Neural progenitor cell (in vitro differentiated cells): ENCODE measurements at regions not wholly inside any gene's neighbourhood (a gene's known extent, or its start where the extent isn't known, plus 50 kb on each side); places are given as distances from the start of the nearest gene placed in this dataset.

Source experiments
- DNase-seq: peaks from one replicate; pipeline ENCODE4 v3.0.0-alpha.2; 2016; ENCODE audit warnings: low spot score
- H2AFZ ChIP-seq: fragments of 200-600 bp; sonication (generic); replicated peaks from 2 replicates; pipeline ENCODE4 v1.6.1; 2016; ENCODE audit warnings: antibody characterized with exemption
- H3F3A ChIP-seq: fragments of 200-600 bp; sonication (generic); 2 replicates; pipeline ENCODE4 v1.6.1; 2016; ENCODE audit warnings: antibody characterized with exemption, low read depth
- H3K27ac ChIP-seq: fragments of 200-600 bp; sonication (generic); 2 replicates; pipeline ENCODE4 v1.5.1; 2016; ENCODE audit warnings: mild to moderate bottlenecking
- H3K27me3 ChIP-seq: fragments of 200-600 bp; sonication (generic); 2 replicates; pipeline ENCODE4 v1.6.1; 2016; ENCODE audit warnings: mild to moderate bottlenecking, moderate library complexity
- H3K36me3 ChIP-seq: fragments of 200-600 bp; sonication (generic); 2 replicates; pipeline ENCODE4 v1.5.1; 2016
- H3K4me1 ChIP-seq: fragments of 200-600 bp; sonication (generic); 2 replicates; pipeline ENCODE4 v1.6.1; 2016; ENCODE audit warnings: mixed run types
- H3K4me2 ChIP-seq: fragments of 200-600 bp; sonication (generic); 2 replicates; pipeline ENCODE4 v1.6.1; 2016
- H3K4me3 ChIP-seq: fragments of 200-600 bp; sonication (generic); 2 replicates; pipeline ENCODE4 v1.5.1; 2016
- H3K79me2 ChIP-seq: fragments of 200-600 bp; sonication (generic); 2 replicates; pipeline ENCODE4 v1.6.1; 2016; ENCODE audit warnings: low read depth
- H3K9ac ChIP-seq: fragments of 200-600 bp; sonication (generic); 2 replicates; pipeline ENCODE4 v1.6.1; 2016
- H3K9me3 ChIP-seq: fragments of 200-600 bp; sonication (generic); 2 replicates; pipeline ENCODE4 v1.5.1; 2016; ENCODE audit warnings: low read depth
- H4K20me1 ChIP-seq: fragments of 200-600 bp; sonication (generic); 2 replicates; pipeline ENCODE4 v1.6.1; 2016; ENCODE audit warnings: low read depth
- H3K27ac Mint-ChIP-seq: 3 replicates; pipeline ENCODE4 v1.8.0; 2021; ENCODE audit warnings: mixed read lengths
- H3K27me3 Mint-ChIP-seq: 2 replicates; pipeline ENCODE4 v1.8.0; 2022; ENCODE audit warnings: low read depth, mild to moderate bottlenecking, inconsistent platforms, moderate library complexity, mixed read lengths; ENCODE audit not compliant: insufficient read depth
- H3K36me3 Mint-ChIP-seq: 3 replicates; pipeline ENCODE4 v1.8.0; 2021; ENCODE audit warnings: mixed read lengths
- H3K4me1 Mint-ChIP-seq: 3 replicates; pipeline ENCODE4 v1.8.0; 2021; ENCODE audit warnings: mixed read lengths
- H3K4me3 Mint-ChIP-seq: 3 replicates; pipeline ENCODE4 v1.8.0; 2021; ENCODE audit warnings: mild to moderate bottlenecking, moderate library complexity, mixed read lengths
- H3K9me3 Mint-ChIP-seq: 3 replicates; pipeline ENCODE4 v1.8.0; 2020; ENCODE audit warnings: mixed read lengths
- EZH2 ChIP-seq: fragments of 200-600 bp; sonication (generic); IDR thresholded peaks from 2 replicates; pipeline ENCODE4 v1.6.1; 2017; ENCODE audit warnings: antibody characterized with exemption, mild to moderate bottlenecking, moderate library complexity
- EZH2phosphoT487 ChIP-seq: fragments of 200-600 bp; sonication (generic); IDR thresholded peaks from 2 replicates; pipeline ENCODE4 v1.6.1; 2017; ENCODE audit warnings: antibody characterized with exemption
- TF ChIP-seq, protein P1 (sequence below): fragments of 200-600 bp; sonication (generic); IDR thresholded peaks from 2 replicates; pipeline ENCODE4 v1.5.1; 2017; ENCODE audit warnings: antibody characterized with exemption, mild to moderate bottlenecking

DNA sequence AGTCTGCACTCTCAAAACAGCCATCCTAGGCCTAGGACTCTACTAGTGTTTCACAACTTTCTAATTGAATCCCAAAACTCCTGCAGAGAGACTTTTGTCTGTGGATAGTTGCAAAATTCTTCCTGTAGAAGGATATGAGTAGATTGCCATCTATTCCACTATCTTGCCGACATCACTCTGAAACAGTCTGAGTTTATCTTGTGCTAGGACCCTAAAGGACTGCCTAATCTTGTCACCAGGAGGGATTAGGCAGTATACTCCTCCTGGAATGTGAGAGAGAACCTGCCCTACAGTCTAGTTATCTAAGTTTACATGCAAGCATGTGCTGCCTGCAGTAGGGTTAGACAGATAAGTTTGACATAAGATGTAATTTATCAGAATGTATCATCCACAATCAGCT, 1646.6 kb upstream of the PCDH7 start:
- TF ChIP-seq, protein P1, sequence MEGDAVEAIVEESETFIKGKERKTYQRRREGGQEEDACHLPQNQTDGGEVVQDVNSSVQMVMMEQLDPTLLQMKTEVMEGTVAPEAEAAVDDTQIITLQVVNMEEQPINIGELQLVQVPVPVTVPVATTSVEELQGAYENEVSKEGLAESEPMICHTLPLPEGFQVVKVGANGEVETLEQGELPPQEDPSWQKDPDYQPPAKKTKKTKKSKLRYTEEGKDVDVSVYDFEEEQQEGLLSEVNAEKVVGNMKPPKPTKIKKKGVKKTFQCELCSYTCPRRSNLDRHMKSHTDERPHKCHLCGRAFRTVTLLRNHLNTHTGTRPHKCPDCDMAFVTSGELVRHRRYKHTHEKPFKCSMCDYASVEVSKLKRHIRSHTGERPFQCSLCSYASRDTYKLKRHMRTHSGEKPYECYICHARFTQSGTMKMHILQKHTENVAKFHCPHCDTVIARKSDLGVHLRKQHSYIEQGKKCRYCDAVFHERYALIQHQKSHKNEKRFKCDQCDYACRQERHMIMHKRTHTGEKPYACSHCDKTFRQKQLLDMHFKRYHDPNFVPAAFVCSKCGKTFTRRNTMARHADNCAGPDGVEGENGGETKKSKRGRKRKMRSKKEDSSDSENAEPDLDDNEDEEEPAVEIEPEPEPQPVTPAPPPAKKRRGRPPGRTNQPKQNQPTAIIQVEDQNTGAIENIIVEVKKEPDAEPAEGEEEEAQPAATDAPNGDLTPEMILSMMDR = no peak
- no peak for TF ChIP-seq EZH2phosphoT487
- no peak for TF ChIP-seq EZH2
- no peaks in the 10 kb centered on the region for H3K4me1 ChIP-seq
- H3K4me2 ChIP-seq = no peak overlapping the region
- H3K9me3 ChIP-seq = no peaks in the 10 kb centered on the region
- no peaks in the 10 kb centered on the region for H3F3A ChIP-seq
- no peaks in the 10 kb centered on the region for H3K27me3 ChIP-seq
- H3K79me2 ChIP-seq = no peaks in the 10 kb centered on the region
- H3K9ac ChIP-seq = no peak overlapping the region
- H3K9me3 Mint-ChIP-seq = peaks cover 33% of the 10 kb centered on the region
- H2AFZ ChIP-seq = no peak overlapping the region
- H3K4me3 ChIP-seq = no peak overlapping the region
- H3K4me1 Mint-ChIP-seq = no peaks in the 10 kb centered on the region
- no peak overlapping the region for H3K27ac Mint-ChIP-seq
- H3K36me3 ChIP-seq = no peaks in the 10 kb centered on the region
- DNase-seq = no peak
- no peak overlapping the region for H3K4me3 Mint-ChIP-seq
- H4K20me1 ChIP-seq = no peaks in the 10 kb centered on the region
- H3K36me3 Mint-ChIP-seq = peaks cover 6% of the 10 kb centered on the region
- peaks cover 2% of the 10 kb centered on the region for H3K27me3 Mint-ChIP-seq
- no peak overlapping the region for H3K27ac ChIP-seq

DNA sequence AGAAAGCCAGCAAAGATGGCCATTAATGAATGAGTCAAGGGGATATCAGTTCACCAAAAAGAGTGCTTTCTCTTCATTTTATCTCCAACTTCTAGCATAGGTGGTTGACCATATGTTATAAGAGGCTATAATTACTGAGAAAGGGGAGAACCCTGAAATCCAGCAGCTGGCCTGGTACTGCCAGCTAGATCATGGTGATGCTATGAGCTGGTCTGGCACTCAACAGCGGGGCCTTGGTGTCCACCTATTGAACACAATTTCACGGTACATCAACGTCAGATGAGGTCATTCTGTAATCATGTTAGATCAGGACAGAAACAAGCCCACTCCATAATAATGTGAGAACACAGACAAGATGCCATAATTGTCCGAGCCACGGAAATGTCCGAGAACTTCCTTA, 1644.8 kb upstream of the PCDH7 start:
- no peak overlapping the region for H2AFZ ChIP-seq

DNA sequence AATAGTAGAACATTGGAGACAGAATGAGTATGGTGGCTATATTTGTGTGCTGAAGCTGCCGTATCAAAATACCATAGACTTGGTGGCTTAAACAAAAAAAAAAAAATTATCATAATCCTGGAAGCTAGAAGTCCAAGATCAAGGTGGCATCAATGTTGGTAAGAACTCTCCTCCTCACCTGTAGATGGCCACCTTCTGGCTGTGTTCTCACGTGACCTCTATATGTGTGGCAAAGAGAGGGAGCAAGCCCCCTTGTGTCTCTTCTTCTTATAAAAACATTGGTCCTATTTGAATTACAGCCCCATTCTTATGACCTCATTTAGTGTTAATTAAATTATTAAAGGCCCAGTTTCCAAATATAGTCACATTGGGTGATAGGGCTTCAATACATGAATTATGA, 1640.9 kb upstream of the PCDH7 start:
- Histone ChIP-seq H3K79me2 (no peaks in the 10 kb centered on the region), H3F3A (no peaks in the 10 kb centered on the region), H3K27me3 (no peaks in the 10 kb centered on the region), H3K9ac (no peak overlapping the region), H3K9me3 (no peaks in the 10 kb centered on the region), H4K20me1 (no peaks in the 10 kb centered on the region), H3K27ac (no peak overlapping the region), H3K36me3 (no peaks in the 10 kb centered on the region), H2AFZ (no peak overlapping the region), H3K4me3 (no peak overlapping the region), H3K4me2 (no peak overlapping the region), H3K4me1 (no peaks in the 10 kb centered on the region)
- Mint-ChIP-seq H3K9me3 (no peaks in the 10 kb centered on the region), H3K4me1 (peaks cover 6% of the 10 kb centered on the region), H3K27me3 (no peaks in the 10 kb centered on the region), H3K27ac (no peak overlapping the region), H3K4me3 (no peak overlapping the region), H3K36me3 (no peaks in the 10 kb centered on the region)
- no peak for DNase-seq
- TF ChIP-seq EZH2phosphoT487 = no peak
- no peak for TF ChIP-seq EZH2
- TF ChIP-seq, protein P1 = no peak

More for the DNA sequence above, 1644.8 kb upstream of the PCDH7 start:
- no peak overlapping the region for H3K27ac ChIP-seq
- no peak overlapping the region for H3K4me3 ChIP-seq
- Mint-ChIP-seq H3K9me3 (peaks cover 22% of the 10 kb centered on the region), H3K27ac (no peak overlapping the region), H3K27me3 (peaks cover 2% of the 10 kb centered on the region), H3K4me3 (no peak overlapping the region), H3K36me3 (peaks cover 6% of the 10 kb centered on the region), H3K4me1 (no peaks in the 10 kb centered on the region)
- H4K20me1 ChIP-seq = no peaks in the 10 kb centered on the region
- no peak for TF ChIP-seq EZH2
- TF ChIP-seq EZH2phosphoT487 = no peak
- TF ChIP-seq, protein P1 = no peak
- no peaks in the 10 kb centered on the region for H3K4me1 ChIP-seq
- H3F3A ChIP-seq = no peaks in the 10 kb centered on the region
- no peak for DNase-seq
- no peaks in the 10 kb centered on the region for H3K9me3 ChIP-seq
- no peaks in the 10 kb centered on the region for H3K36me3 ChIP-seq
- H3K4me2 ChIP-seq = no peak overlapping the region
- H3K9ac ChIP-seq = no peak overlapping the region
- no peaks in the 10 kb centered on the region for H3K79me2 ChIP-seq
- H3K27me3 ChIP-seq = no peaks in the 10 kb centered on the region
